ENCODE measurements at regions not wholly inside any gene's neighbourhood (a gene's known extent, or its start where the extent isn't known, plus 50 kb on each side); places are given as distances from the start of the nearest gene placed in this dataset.

DNA sequence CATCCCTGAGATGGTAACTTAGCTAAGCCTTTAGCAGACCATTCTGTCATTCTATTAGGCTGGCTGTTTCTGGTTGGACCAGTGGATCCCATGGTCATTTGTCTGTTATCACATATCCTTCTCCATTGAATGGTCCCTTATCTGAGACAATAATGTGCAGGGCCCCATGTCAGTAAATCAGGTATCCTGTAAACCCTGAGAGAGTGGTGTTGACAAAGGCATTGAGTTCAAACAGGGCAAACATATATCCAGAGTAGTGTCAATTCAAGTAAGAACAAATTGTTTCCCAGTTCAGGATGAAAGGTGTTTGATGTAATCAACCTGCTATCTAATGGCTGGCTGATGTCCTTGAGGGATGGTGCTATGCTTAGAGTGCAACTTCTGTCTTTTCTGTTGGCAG lies 126.2 kb downstream of the LINC00237 start:
- no peak for TF ChIP-seq CTCF (IDR thresholded peaks at IDR 0.05)
- Mint-ChIP-seq H3K9me3 (peaks cover 45% of the 10 kb centered on the region), H3K36me3 (ENCODE audit: low read depth) (no peaks in the 10 kb centered on the region), H3K4me3 (no peak overlapping the region), H3K4me1 (ENCODE audit: low read depth) (no peaks in the 10 kb centered on the region), H3K27me3 (ENCODE audit: insufficient read depth) (no peaks in the 10 kb centered on the region), H3K27ac (no peak overlapping the region)
- no peak for DNase-seq

DNA sequence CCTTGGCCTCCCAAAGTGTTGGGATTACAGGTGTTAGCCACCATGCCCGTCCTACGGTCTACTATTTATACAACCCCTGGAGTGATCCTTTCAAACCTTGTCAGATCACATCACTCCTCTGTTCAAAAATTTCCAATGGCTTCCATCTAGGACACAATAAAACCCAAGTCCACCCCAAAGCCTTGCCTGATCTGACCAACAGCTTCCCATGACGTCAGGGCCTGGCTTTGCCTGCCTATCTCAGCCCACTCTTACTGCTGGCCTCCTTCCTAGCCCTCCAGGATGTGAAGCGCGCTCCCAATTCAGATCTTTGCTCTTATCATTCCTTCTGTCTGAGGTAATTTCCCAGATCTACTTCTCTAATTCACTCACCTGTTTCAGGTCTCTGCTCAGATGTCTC lies 128.4 kb downstream of the LINC00237 start:
- DNase-seq: no peak
- Mint-ChIP-seq H3K4me1 (ENCODE audit: low read depth) (no peaks in the 10 kb centered on the region), H3K27me3 (ENCODE audit: insufficient read depth) (no peaks in the 10 kb centered on the region), H3K27ac (no peak overlapping the region), H3K4me3 (no peak overlapping the region), H3K9me3 (peaks cover 51% of the 10 kb centered on the region), H3K36me3 (ENCODE audit: low read depth) (no peaks in the 10 kb centered on the region)
- no peak for TF ChIP-seq CTCF (IDR thresholded peaks at IDR 0.05)

DNA sequence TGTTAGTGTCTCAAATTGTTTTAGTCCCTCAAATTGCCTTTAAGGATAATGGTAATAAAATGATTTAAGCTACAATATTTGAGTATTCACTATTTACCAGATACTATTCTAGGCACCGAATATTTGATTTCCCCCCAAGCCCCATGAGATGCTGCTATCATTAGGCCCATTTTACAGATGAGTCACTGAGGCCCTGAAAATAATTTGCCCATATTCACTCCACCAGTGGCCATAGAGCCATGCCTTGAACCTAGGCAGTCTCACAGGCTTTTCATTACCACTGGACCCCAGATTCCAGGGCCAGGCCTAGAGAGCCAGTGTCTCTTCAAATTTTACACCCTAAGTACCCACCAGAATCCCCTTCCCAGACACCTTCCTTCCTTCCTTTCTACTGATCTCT lies 133.7 kb downstream of the LINC00237 start:
- Mint-ChIP-seq H3K27ac (no peak overlapping the region), H3K36me3 (ENCODE audit: low read depth) (no peaks in the 10 kb centered on the region), H3K4me1 (ENCODE audit: low read depth) (no peaks in the 10 kb centered on the region), H3K4me3 (no peak overlapping the region), H3K27me3 (ENCODE audit: insufficient read depth) (no peaks in the 10 kb centered on the region), H3K9me3 (peaks cover 32% of the 10 kb centered on the region)
- no peak for TF ChIP-seq CTCF (IDR thresholded peaks at IDR 0.05)
- no peak for DNase-seq

DNA sequence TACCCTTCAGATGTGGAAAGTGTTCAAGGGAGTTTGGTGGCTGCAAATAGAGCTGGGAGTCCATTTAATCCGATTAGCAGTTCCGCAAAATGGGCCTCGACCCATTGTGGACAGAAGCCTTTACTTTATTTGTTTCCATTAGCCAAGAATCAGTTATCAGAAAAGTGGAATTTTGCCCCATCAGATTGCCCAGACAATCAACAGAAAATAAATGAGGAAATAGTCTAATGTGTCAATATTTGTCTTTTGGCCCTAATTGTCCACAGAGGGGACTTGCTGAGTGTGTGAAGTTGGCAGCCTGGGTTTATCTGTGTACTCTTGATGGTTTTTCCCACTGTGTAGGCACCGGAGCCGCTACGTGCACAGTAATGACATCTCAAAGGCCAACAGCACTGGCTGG lies 134.3 kb downstream of the LINC00237 start:
- peaks cover 28% of the 10 kb centered on the region for H3K9me3 Mint-ChIP-seq
- no peak for TF ChIP-seq CTCF (IDR thresholded peaks at IDR 0.05)
- no peak overlapping the region for H3K27ac Mint-ChIP-seq
- H3K4me1 Mint-ChIP-seq (ENCODE audit: low read depth): no peaks in the 10 kb centered on the region
- H3K36me3 Mint-ChIP-seq (ENCODE audit: low read depth): no peaks in the 10 kb centered on the region
- H3K4me3 Mint-ChIP-seq: no peak overlapping the region
- no peak for DNase-seq
- H3K27me3 Mint-ChIP-seq (ENCODE audit: insufficient read depth): no peaks in the 10 kb centered on the region

DNA sequence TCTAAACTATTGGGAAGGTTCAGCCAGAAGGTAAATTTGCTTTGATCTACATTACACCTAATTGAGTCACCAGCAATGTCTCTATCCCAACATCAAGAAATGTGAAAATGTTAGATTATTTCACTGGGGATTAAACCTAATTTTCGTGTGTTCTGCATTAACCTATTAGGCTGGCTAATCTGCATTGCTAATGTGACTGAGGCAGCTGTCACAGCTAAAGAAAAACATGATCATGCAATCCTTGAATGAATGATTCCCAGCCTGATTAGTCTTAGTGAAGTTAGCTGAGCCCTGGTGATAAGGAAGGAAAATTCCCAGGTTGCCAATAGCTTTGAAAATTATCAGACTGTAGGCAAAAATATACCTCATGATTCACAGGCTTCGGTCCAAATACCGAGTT lies 135.3 kb downstream of the LINC00237 start:
- H3K27me3 Mint-ChIP-seq (ENCODE audit: insufficient read depth): no peaks in the 10 kb centered on the region

More for the DNA sequence above, 135.3 kb downstream of the LINC00237 start:
- no peaks in the 10 kb centered on the region for H3K36me3 Mint-ChIP-seq (ENCODE audit: low read depth)
- H3K4me3 Mint-ChIP-seq: no peak overlapping the region
- TF ChIP-seq CTCF (IDR thresholded peaks at IDR 0.05): no peak
- no peak for DNase-seq
- H3K4me1 Mint-ChIP-seq (ENCODE audit: low read depth): no peaks in the 10 kb centered on the region
- no peak overlapping the region for H3K27ac Mint-ChIP-seq
- H3K9me3 Mint-ChIP-seq: peaks cover 28% of the 10 kb centered on the region

All from HFFc6 (cell line).